Left lung (tissue), 4 donors: ENCODE measurements at regions not wholly inside any gene's neighbourhood (a gene's known extent, or its start where the extent isn't known, plus 50 kb on each side); places are given as distances from the start of the nearest gene placed in this dataset.

ENCODE experiments used
- ATAC-seq: fragments of 200-7000 bp; cut with Tn5 transposase; one replicate; pipeline ENCODE4 v1.9.1; 2020; ENCODE audit warnings: moderate library complexity
- DNase-seq, 4 donors: peaks; one replicate each; pipeline ENCODE4 v3.0.0-alpha.2; 2013 to 2020
- H3K27ac ChIP-seq, 2 donors: fragments of 200-600 bp; sonication (generic) in 1 of 2; one replicate each; pipeline versions ENCODE4 v1.5.0 to v1.8.0; 2020 to 2021
- H3K27me3 ChIP-seq, 2 donors: fragments of 200-600 bp; sonication (generic) in 1 of 2; one replicate each; pipeline versions ENCODE4 v1.5.0 to v1.8.0; 2020 to 2021
- H3K36me3 ChIP-seq, 2 donors: fragments of 200-600 bp; sonication (generic) in 1 of 2; one replicate each; pipeline versions ENCODE4 v1.5.0 to v1.8.0; 2020 to 2021
- H3K4me1 ChIP-seq, 2 donors: fragments of 200-600 bp; one replicate each; pipeline ENCODE4 v1.8.0; 2021
- H3K4me3 ChIP-seq, 2 donors: fragments of 200-600 bp; sonication (generic) in 1 of 2; one replicate each; pipeline versions ENCODE4 v1.5.0 to v1.8.0; 2020 to 2021; ENCODE audit warnings: mild to moderate bottlenecking in 1 of 2
- H3K9me3 ChIP-seq, 2 donors: fragments of 200-600 bp; sonication (generic) in 1 of 2; one replicate each; pipeline versions ENCODE4 v1.5.0 to v1.8.0; 2020 to 2021
- CTCF ChIP-seq, 2 donors: fragments of 200-600 bp; sonication (generic) in 1 of 2; IDR thresholded peaks; one replicate each; pipeline versions ENCODE4 v1.5.0 to v1.8.0; 2021; ENCODE audit warnings: antibody characterized with exemption in 2 of 2
- intact Hi-C, 2 donors: fragments of 100-400 bp; cut with DNase I; formaldehyde crosslinking; loops; one replicate each; pipeline versions ENCODE4 v1.11.2 to v1.14.2; 2022
- donor health status: DM: no; HTN: yes; CAD: no.
- donor health status: DM: no; HTN: no; CAD: no.

GRCh38 chr6:114611696-114612095 lies 268.9 kb upstream of the HS3ST5 start:
- Histone ChIP-seq H3K4me1 (no peaks in the 10 kb centered on the region), H3K27ac (no peak overlapping the region), H3K27me3 (no peaks in the 10 kb centered on the region), H3K4me3 (no peak overlapping the region), H3K36me3 (no peaks in the 10 kb centered on the region), H3K9me3 (no peaks in the 10 kb centered on the region)
- intact Hi-C loops, result no loop called here
- DNase-seq (no peak), ATAC-seq (no peak)
- no peak for TF ChIP-seq CTCF (IDR thresholded peaks at IDR 0.05)

GRCh38 chr6:114608091-114608490 lies 265.3 kb upstream of the HS3ST5 start:
- H3K27ac ChIP-seq, result no peak overlapping the region
- intact Hi-C loops, result no loop called here
- DNase-seq, result no peak
- no peaks in the 10 kb centered on the region for H3K9me3 ChIP-seq
- no peaks in the 10 kb centered on the region for H3K4me1 ChIP-seq
- no peaks in the 10 kb centered on the region for H3K36me3 ChIP-seq
- ATAC-seq, result no peak
- no peaks in the 10 kb centered on the region for H3K27me3 ChIP-seq
- no peak for TF ChIP-seq CTCF (IDR thresholded peaks at IDR 0.05)
- no peak overlapping the region for H3K4me3 ChIP-seq

GRCh38 chr6:114605656-114606055 lies 262.8 kb upstream of the HS3ST5 start:
- Histone ChIP-seq H3K4me1 (no peaks in the 10 kb centered on the region), H3K27me3 (no peaks in the 10 kb centered on the region), H3K4me3 (no peak overlapping the region), H3K36me3 (no peaks in the 10 kb centered on the region), H3K9me3 (no peaks in the 10 kb centered on the region), H3K27ac (no peak overlapping the region)
- intact Hi-C loops, result no loop called here
- no peak for TF ChIP-seq CTCF (IDR thresholded peaks at IDR 0.05)
- ATAC-seq (no peak), DNase-seq (no peak)

GRCh38 chr6:114600381-114600780 lies 257.6 kb upstream of the HS3ST5 start:
- no peaks in the 10 kb centered on the region for H3K27me3 ChIP-seq
- ATAC-seq (no peak), DNase-seq (no peak)
- no peaks in the 10 kb centered on the region for H3K36me3 ChIP-seq
- H3K4me1 ChIP-seq, result no peaks in the 10 kb centered on the region
- TF ChIP-seq CTCF (IDR thresholded peaks at IDR 0.05), result no peak
- intact Hi-C loops, result no loop called here
- no peak overlapping the region for H3K27ac ChIP-seq
- H3K9me3 ChIP-seq, result no peaks in the 10 kb centered on the region
- H3K4me3 ChIP-seq, result no peak overlapping the region

- ATAC-seq, result no peak
- intact Hi-C loops, result no loop called here
- no peak overlapping the region for H3K27ac ChIP-seq
- no peak for TF ChIP-seq CTCF (IDR thresholded peaks at IDR 0.05)
- no peak overlapping the region for H3K4me3 ChIP-seq
- no peaks in the 10 kb centered on the region for H3K9me3 ChIP-seq
- no peak for DNase-seq
- no peaks in the 10 kb centered on the region for H3K27me3 ChIP-seq
- H3K36me3 ChIP-seq, result no peaks in the 10 kb centered on the region
- H3K4me1 ChIP-seq, result no peaks in the 10 kb centered on the region
These were observed 252.8 kb upstream of the HS3ST5 start for GRCh38 chr6:114595591-114595990.
